H9 (cell line): ENCODE measurements at regions not wholly inside any gene's neighbourhood (a gene's known extent, or its start where the extent isn't known, plus 50 kb on each side); places are given as distances from the start of the nearest gene placed in this dataset.

Source experiments
- DNase-seq: peaks from one replicate; pipeline ENCODE4 v3.0.0-alpha.2; 2017
- H2AFZ ChIP-seq: one replicate; pipeline ENCODE4 v1.6.1; 2013; ENCODE audit warnings: mild to moderate bottlenecking, low read length, control low read depth, moderate library complexity
- H2AK5ac ChIP-seq: 2 replicates; pipeline ENCODE4 v1.6.1; 2013; ENCODE audit warnings: low read length, control low read depth, mixed read lengths; ENCODE audit not compliant: insufficient read length
- H2BK120ac ChIP-seq: one replicate; pipeline ENCODE4 v1.6.1; 2013; ENCODE audit warnings: low read depth, mild to moderate bottlenecking, low read length, control low read depth, inconsistent platforms; ENCODE audit not compliant: poor library complexity, severe bottlenecking
- H2BK12ac ChIP-seq: 2 replicates; pipeline ENCODE4 v1.6.1; 2013; ENCODE audit warnings: low read length, control low read depth, mixed read lengths, low read depth; ENCODE audit not compliant: insufficient read length
- H2BK15ac ChIP-seq: 2 replicates; pipeline ENCODE4 v1.6.1; 2013; ENCODE audit warnings: low read depth, low read length, control low read depth
- H2BK20ac ChIP-seq: one replicate; pipeline ENCODE4 v1.6.1; 2013; ENCODE audit warnings: low read depth, mild to moderate bottlenecking, low read length, control low read depth, inconsistent platforms; ENCODE audit not compliant: poor library complexity, severe bottlenecking
- H2BK5ac ChIP-seq: 2 replicates; pipeline ENCODE4 v1.6.1; 2013; ENCODE audit warnings: low read length, control low read depth, mixed read lengths; ENCODE audit not compliant: insufficient read length
- H3K14ac ChIP-seq: 2 replicates; pipeline ENCODE4 v1.6.1; 2013; ENCODE audit warnings: low read length, control low read depth; ENCODE audit not compliant: insufficient read depth
- H3K18ac ChIP-seq: 2 replicates; pipeline ENCODE4 v1.6.1; 2013; ENCODE audit warnings: low read depth, mild to moderate bottlenecking, mixed read lengths, low read length, control low read depth; ENCODE audit not compliant: insufficient read length
- H3K23ac ChIP-seq: 2 replicates; pipeline ENCODE4 v1.6.1; 2013; ENCODE audit warnings: low read length, control low read depth, mixed read lengths, low read depth; ENCODE audit not compliant: insufficient read length
- H3K23me2 ChIP-seq: 2 replicates; pipeline ENCODE4 v1.6.1; 2013; ENCODE audit warnings: low read depth, mild to moderate bottlenecking, mixed read lengths, low read length, control low read depth; ENCODE audit not compliant: insufficient read length, poor library complexity, severe bottlenecking
- H3K27ac ChIP-seq: 2 replicates; pipeline ENCODE4 v1.5.1; 2013; ENCODE audit warnings: low read length, control low read depth, mixed read lengths, low read depth; ENCODE audit not compliant: insufficient read length
- H3K27me3 ChIP-seq: 2 replicates; pipeline ENCODE4 v1.6.1; 2013; ENCODE audit warnings: low read length, control low read depth, inconsistent platforms; ENCODE audit not compliant: insufficient read depth
- H3K4ac ChIP-seq: 2 replicates; pipeline ENCODE4 v1.6.1; 2013; ENCODE audit warnings: low read depth, mild to moderate bottlenecking, control low read depth, inconsistent platforms, low read length, moderate library complexity
- H3K4me1 ChIP-seq: 2 replicates; pipeline ENCODE4 v1.6.1; 2013; ENCODE audit warnings: low read length, control low read depth, inconsistent platforms; ENCODE audit not compliant: insufficient read depth
- H3K4me2 ChIP-seq: 2 replicates; pipeline ENCODE4 v1.6.1; 2013; ENCODE audit warnings: low read length, control low read depth, mixed read lengths; ENCODE audit not compliant: insufficient read length, insufficient read depth
- H3K56ac ChIP-seq: 2 replicates; pipeline ENCODE4 v1.6.1; 2013; ENCODE audit warnings: low read depth, mild to moderate bottlenecking, mixed read lengths, low read length, control low read depth; ENCODE audit not compliant: insufficient read length
- H3K79me1 ChIP-seq: 2 replicates; pipeline ENCODE4 v1.6.1; 2013; ENCODE audit warnings: low read depth, mild to moderate bottlenecking, moderate library complexity, low read length, control low read depth, inconsistent platforms; ENCODE audit not compliant: insufficient read depth, poor library complexity, severe bottlenecking
- H3K79me2 ChIP-seq: 2 replicates; pipeline ENCODE4 v1.6.1; 2013; ENCODE audit warnings: low read length, control low read depth, inconsistent platforms; ENCODE audit not compliant: insufficient read depth
- H3K9ac ChIP-seq: 2 replicates; pipeline ENCODE4 v1.6.1; 2013; ENCODE audit warnings: low read length, control low read depth, mixed read lengths; ENCODE audit not compliant: insufficient read length; ENCODE audit errors: extremely low read depth
- H3K9me3 ChIP-seq: one replicate; pipeline ENCODE4 v1.6.1; 2013; ENCODE audit warnings: low read depth, low read length, inconsistent platforms; ENCODE audit not compliant: control insufficient read depth
- H3T11ph ChIP-seq: one replicate; pipeline ENCODE4 v1.6.1; 2013; ENCODE audit warnings: mild to moderate bottlenecking, low read length, control low read depth, inconsistent platforms
- H4K20me1 ChIP-seq: one replicate; pipeline ENCODE4 v1.6.1; 2013; ENCODE audit not compliant: control insufficient read depth, insufficient read length, insufficient read depth
- H4K5ac ChIP-seq: 2 replicates; pipeline ENCODE4 v1.6.1; 2013; ENCODE audit warnings: low read depth, mild to moderate bottlenecking, mixed read lengths, low read length, control low read depth; ENCODE audit not compliant: insufficient read length
- H4K8ac ChIP-seq: replicated peaks from 2 replicates; pipeline ENCODE4 v1.6.1; 2013; ENCODE audit warnings: low read length, control low read depth, mixed read lengths, low read depth; ENCODE audit not compliant: insufficient read length
- H4K91ac ChIP-seq: 2 replicates; pipeline ENCODE4 v1.6.1; 2013; ENCODE audit warnings: low read depth, mild to moderate bottlenecking, moderate library complexity, mixed read lengths, low read length, control low read depth; ENCODE audit not compliant: insufficient read length
- H3K27ac Mint-ChIP-seq, 3 experiments: 2 replicates in 2 of 3; 3 replicates in 1 of 3; pipeline ENCODE4 v1.8.0; 2020 to 2021; ENCODE audit warnings: mixed read lengths in 3 of 3, mild to moderate bottlenecking in 1 of 3, moderate library complexity in 1 of 3
- H3K27me3 Mint-ChIP-seq: 2 replicates; pipeline ENCODE4 v1.8.0; 2021; ENCODE audit warnings: low read depth, mild to moderate bottlenecking, moderate library complexity, mixed read lengths
- H3K36me3 Mint-ChIP-seq, 3 experiments: 2 replicates in 2 of 3; 3 replicates in 1 of 3; pipeline ENCODE4 v1.8.0; 2020 to 2021; ENCODE audit warnings: low read depth in 3 of 3, mixed read lengths in 3 of 3; ENCODE audit not compliant: insufficient read depth in 1 of 3
- H3K4me1 Mint-ChIP-seq, 2 experiments: 2 replicates each; pipeline ENCODE4 v1.8.0; 2020; ENCODE audit warnings: mixed read lengths in 2 of 2
- H3K4me3 Mint-ChIP-seq, 2 experiments: 2 replicates in 1 of 2; 3 replicates in 1 of 2; pipeline ENCODE4 v1.8.0; 2020 to 2021; ENCODE audit warnings: mild to moderate bottlenecking in 2 of 2, mixed read lengths in 2 of 2, moderate library complexity in 1 of 2
- H3K9me3 Mint-ChIP-seq, 2 experiments: 2 replicates in 1 of 2; 3 replicates in 1 of 2; pipeline ENCODE4 v1.8.0; 2020; ENCODE audit warnings: mild to moderate bottlenecking in 2 of 2, mixed read lengths in 2 of 2, moderate library complexity in 1 of 2
- CTCF ChIP-seq: fragments of 200-600 bp; sonication (generic); conservative IDR thresholded peaks from 3 replicates; pipeline ENCODE4 v1.8.0; 2021; ENCODE audit warnings: antibody characterized with exemption, mild to moderate bottlenecking
- WGBS: extraction: QIAGEN DNeasy Blood & Tissue Kit; methylation state at CpG from one replicate; pipeline ENCODE4 v1.1.7; 2013; ENCODE audit warnings: missing lambda C conversion rate, low lambda C conversion rate, mixed read lengths; ENCODE audit not compliant: insufficient read length; ENCODE audit errors: extremely low coverage; 5-methylcytosine and 5-hydroxymethylcytosine counted together

- H3K14ac ChIP-seq: no peak overlapping the region
- no peak overlapping the region for H2AK5ac ChIP-seq
- no peak overlapping the region for H3T11ph ChIP-seq
- Mint-ChIP-seq H3K27me3 (peaks cover 6% of the 10 kb centered on the region), H3K36me3 (no peaks in the 10 kb centered on the region; a peak in 1 of 7 replicates), H3K9me3 (no peaks in the 10 kb centered on the region), H3K4me1 (peaks cover 11 to 22% of the 10 kb centered on the region in 2 experiments; a peak in 3 of 4 replicates), H3K27ac (peak overlapping the region in 1 of 3 experiments; percentile 8; a peak in 1 of 7 replicates), H3K4me3 (no peak overlapping the region)
- no CpG with 5 or more reads among the region's 5 CpGs for WGBS
- H3K23me2 ChIP-seq: no peaks in the 10 kb centered on the region
- no peaks in the 10 kb centered on the region for H3K9me3 ChIP-seq
- no peak for TF ChIP-seq CTCF
- no peaks in the 10 kb centered on the region for H4K20me1 ChIP-seq
- H3K79me2 ChIP-seq: no peaks in the 10 kb centered on the region
- no peak overlapping the region for H3K4ac ChIP-seq
- no peak overlapping the region for H2BK15ac ChIP-seq
- no peak overlapping the region for H2BK120ac ChIP-seq
- no peaks in the 10 kb centered on the region for H3K79me1 ChIP-seq
- no peak overlapping the region for H2BK5ac ChIP-seq
- no peak overlapping the region for H4K91ac ChIP-seq
- no peak overlapping the region for H4K5ac ChIP-seq
- no peak overlapping the region for H3K27ac ChIP-seq
- no peaks in the 10 kb centered on the region for H3K27me3 ChIP-seq
- no peak overlapping the region for H2BK12ac ChIP-seq
- H3K18ac ChIP-seq: no peak overlapping the region
- no peak for DNase-seq
- H2AFZ ChIP-seq: no peak overlapping the region
- H3K23ac ChIP-seq: no peak overlapping the region
- no peak overlapping the region for H4K8ac ChIP-seq
- no peak overlapping the region for H3K9ac ChIP-seq
- no peak overlapping the region for H2BK20ac ChIP-seq
- no peak overlapping the region for H3K56ac ChIP-seq
- no peak overlapping the region for H3K4me2 ChIP-seq
- no peaks in the 10 kb centered on the region for H3K4me1 ChIP-seq
Observed at GRCh38 chr6:167465482-167465881, 140.6 kb downstream of the TTLL2 start.
